Stimulated activated CD8-positive, alpha-beta memory T cell treated with anti-CD3 and anti-CD28 coated beads, Interleukin-4, amount 100 ng/mL, for 1 hour (primary cell): ENCODE measurements at regions not wholly inside any gene's neighbourhood (a gene's known extent, or its start where the extent isn't known, plus 50 kb on each side); places are given as distances from the start of the nearest gene placed in this dataset.
A peak's percentile ranks its signal among the peaks of the same experiment; 100 is the strongest.

ENCODE experiments used
- DNase-seq, 2 donors: peaks; one replicate each; pipeline ENCODE4 v3.0.0-alpha.2; 2020; ENCODE audit warnings: low read depth in 2 of 2, low spot score in 1 of 2

GRCh38 chr14:34350903-34351302 lies 111.1 kb downstream of the SPTSSA start:
- DNase-seq = no peak

GRCh38 chr14:34348592-34348991 lies 113.4 kb downstream of the SPTSSA start:
- DNase-seq = no peak

- DNase-seq = no peak
Observed at GRCh38 chr14:34347683-34348082, 114.4 kb downstream of the SPTSSA start.

- DNase-seq = no peak
Observed at GRCh38 chr14:34345718-34346465, 116.1 kb downstream of the SPTSSA start.

- DNase-seq = no peak
Observed at GRCh38 chr14:34344318-34344717, 117.7 kb downstream of the SPTSSA start.

GRCh38 chr14:34340025-34340625 lies 121.9 kb downstream of the SPTSSA start:
- no peak for DNase-seq

GRCh38 chr14:34338056-34338455 lies 124.0 kb downstream of the SPTSSA start:
- DNase-seq = no peak

- no peak for DNase-seq
Observed at GRCh38 chr14:34336501-34336900, 125.5 kb downstream of the SPTSSA start.

- no peak for DNase-seq
Observed at GRCh38 chr14:34335968-34336367, 126.1 kb downstream of the SPTSSA start.

- DNase-seq = no peak
Observed at GRCh38 chr14:34334329-34334728, 127.7 kb downstream of the SPTSSA start.

- peak; percentile 3 to 37 for DNase-seq
Observed at GRCh38 chr14:34331728-34332623, 130.1 kb downstream of the SPTSSA start.

GRCh38 chr14:34330846-34331245 lies 131.2 kb downstream of the SPTSSA start:
- DNase-seq = no peak

GRCh38 chr14:34329301-34329700 lies 132.7 kb downstream of the SPTSSA start:
- no peak for DNase-seq

- DNase-seq = no peak
Observed at GRCh38 chr14:34328178-34328577, 133.9 kb downstream of the SPTSSA start.

- DNase-seq = no peak
Observed at GRCh38 chr14:34325493-34325892, 136.5 kb downstream of the SPTSSA start.

GRCh38 chr14:34324363-34324795 lies 137.7 kb downstream of the SPTSSA start:
- DNase-seq = no peak

GRCh38 chr14:34322940-34323418 lies 139.1 kb downstream of the SPTSSA start:
- DNase-seq = peak; percentile 36 to 59

- no peak for DNase-seq
Observed at GRCh38 chr14:34319140-34319539, 142.9 kb downstream of the SPTSSA start.

- DNase-seq = no peak
Observed at GRCh38 chr14:34318014-34318413, 144.0 kb downstream of the SPTSSA start.

- DNase-seq = no peak
Observed at GRCh38 chr14:34310724-34311123, 151.3 kb downstream of the SPTSSA start.

GRCh38 chr14:34303811-34304210 lies 158.2 kb downstream of the SPTSSA start:
- DNase-seq = no peak

- DNase-seq = no peak
Observed at GRCh38 chr14:34302654-34303053, 159.4 kb downstream of the SPTSSA start.
